ENCODE measurements at regions not wholly inside any gene's neighbourhood (a gene's known extent, or its start where the extent isn't known, plus 50 kb on each side); places are given as distances from the start of the nearest gene placed in this dataset.

DNA sequence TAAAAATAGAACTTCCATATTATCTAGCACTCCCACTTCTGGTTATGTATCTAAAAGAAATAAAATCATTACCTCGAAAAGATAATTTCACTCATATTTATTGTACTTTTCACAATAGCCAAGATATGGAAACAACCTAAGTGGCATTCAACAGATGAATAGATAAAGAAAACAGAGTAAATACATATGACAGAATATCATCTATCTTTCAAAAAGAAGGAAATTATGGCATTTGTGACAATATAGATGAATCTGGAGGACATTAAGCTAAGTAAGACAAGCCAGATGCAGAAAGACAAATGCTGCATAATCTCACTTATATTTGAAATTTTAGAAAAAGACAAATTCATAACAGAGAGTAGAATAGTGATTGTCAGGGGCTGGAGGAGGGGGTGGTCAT is 590.0 kb upstream of the ANO3 start:
- TF ChIP-seq, protein P1, sequence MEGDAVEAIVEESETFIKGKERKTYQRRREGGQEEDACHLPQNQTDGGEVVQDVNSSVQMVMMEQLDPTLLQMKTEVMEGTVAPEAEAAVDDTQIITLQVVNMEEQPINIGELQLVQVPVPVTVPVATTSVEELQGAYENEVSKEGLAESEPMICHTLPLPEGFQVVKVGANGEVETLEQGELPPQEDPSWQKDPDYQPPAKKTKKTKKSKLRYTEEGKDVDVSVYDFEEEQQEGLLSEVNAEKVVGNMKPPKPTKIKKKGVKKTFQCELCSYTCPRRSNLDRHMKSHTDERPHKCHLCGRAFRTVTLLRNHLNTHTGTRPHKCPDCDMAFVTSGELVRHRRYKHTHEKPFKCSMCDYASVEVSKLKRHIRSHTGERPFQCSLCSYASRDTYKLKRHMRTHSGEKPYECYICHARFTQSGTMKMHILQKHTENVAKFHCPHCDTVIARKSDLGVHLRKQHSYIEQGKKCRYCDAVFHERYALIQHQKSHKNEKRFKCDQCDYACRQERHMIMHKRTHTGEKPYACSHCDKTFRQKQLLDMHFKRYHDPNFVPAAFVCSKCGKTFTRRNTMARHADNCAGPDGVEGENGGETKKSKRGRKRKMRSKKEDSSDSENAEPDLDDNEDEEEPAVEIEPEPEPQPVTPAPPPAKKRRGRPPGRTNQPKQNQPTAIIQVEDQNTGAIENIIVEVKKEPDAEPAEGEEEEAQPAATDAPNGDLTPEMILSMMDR (IDR thresholded peaks at IDR 0.05): no peak
- TF ChIP-seq GATA3 (IDR thresholded peaks at IDR 0.05; ENCODE audit: borderline replicate concordance) (no peak), CEBPB (IDR thresholded peaks at IDR 0.05) (no peak), RCOR1 (IDR thresholded peaks at IDR 0.05; ENCODE audit: low read depth, low read length) (no peak)

Data from A549 (cell line).